PC-9 (cell line): ENCODE measurements at regions not wholly inside any gene's neighbourhood (a gene's known extent, or its start where the extent isn't known, plus 50 kb on each side); places are given as distances from the start of the nearest gene placed in this dataset.

Experiments used
- EZH2 ChIP-seq: fragments of 200-600 bp; sonication (generic); IDR thresholded peaks from 2 replicates; pipeline ENCODE4 v1.8.0; 2017; ENCODE audit warnings: antibody characterized with exemption, low read depth
- TF ChIP-seq, protein P1 (sequence below): fragments of 200-600 bp; sonication (generic); conservative IDR thresholded peaks from 2 replicates; pipeline ENCODE4 v1.6.1; 2017; ENCODE audit warnings: mixed run types, antibody characterized with exemption, mild to moderate bottlenecking, moderate library complexity

DNA sequence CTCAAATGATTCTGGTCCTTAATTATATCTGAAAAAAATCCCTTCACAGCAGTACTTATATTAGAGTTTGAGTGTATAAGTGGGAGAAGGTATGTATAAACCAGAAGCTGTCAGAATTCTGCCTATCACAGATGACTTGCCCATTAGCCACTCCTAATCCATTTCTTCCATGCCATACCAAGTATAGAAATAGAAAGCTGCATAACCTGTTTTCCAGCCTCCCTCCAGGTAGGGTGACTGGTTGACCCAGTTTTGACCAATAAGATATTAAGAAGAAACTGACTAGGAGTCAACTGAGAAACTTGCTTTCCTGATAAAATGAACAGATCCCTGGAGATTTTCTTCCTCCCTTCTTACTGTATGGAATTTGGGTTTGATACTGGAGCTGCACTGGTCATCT, 112.2 kb upstream of the GRIK2 start:
- TF ChIP-seq EZH2 = no peak
- TF ChIP-seq, protein P1, sequence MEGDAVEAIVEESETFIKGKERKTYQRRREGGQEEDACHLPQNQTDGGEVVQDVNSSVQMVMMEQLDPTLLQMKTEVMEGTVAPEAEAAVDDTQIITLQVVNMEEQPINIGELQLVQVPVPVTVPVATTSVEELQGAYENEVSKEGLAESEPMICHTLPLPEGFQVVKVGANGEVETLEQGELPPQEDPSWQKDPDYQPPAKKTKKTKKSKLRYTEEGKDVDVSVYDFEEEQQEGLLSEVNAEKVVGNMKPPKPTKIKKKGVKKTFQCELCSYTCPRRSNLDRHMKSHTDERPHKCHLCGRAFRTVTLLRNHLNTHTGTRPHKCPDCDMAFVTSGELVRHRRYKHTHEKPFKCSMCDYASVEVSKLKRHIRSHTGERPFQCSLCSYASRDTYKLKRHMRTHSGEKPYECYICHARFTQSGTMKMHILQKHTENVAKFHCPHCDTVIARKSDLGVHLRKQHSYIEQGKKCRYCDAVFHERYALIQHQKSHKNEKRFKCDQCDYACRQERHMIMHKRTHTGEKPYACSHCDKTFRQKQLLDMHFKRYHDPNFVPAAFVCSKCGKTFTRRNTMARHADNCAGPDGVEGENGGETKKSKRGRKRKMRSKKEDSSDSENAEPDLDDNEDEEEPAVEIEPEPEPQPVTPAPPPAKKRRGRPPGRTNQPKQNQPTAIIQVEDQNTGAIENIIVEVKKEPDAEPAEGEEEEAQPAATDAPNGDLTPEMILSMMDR = no peak
